ENCODE measurements at regions not wholly inside any gene's neighbourhood (a gene's known extent, or its start where the extent isn't known, plus 50 kb on each side); places are given as distances from the start of the nearest gene placed in this dataset.

DNA sequence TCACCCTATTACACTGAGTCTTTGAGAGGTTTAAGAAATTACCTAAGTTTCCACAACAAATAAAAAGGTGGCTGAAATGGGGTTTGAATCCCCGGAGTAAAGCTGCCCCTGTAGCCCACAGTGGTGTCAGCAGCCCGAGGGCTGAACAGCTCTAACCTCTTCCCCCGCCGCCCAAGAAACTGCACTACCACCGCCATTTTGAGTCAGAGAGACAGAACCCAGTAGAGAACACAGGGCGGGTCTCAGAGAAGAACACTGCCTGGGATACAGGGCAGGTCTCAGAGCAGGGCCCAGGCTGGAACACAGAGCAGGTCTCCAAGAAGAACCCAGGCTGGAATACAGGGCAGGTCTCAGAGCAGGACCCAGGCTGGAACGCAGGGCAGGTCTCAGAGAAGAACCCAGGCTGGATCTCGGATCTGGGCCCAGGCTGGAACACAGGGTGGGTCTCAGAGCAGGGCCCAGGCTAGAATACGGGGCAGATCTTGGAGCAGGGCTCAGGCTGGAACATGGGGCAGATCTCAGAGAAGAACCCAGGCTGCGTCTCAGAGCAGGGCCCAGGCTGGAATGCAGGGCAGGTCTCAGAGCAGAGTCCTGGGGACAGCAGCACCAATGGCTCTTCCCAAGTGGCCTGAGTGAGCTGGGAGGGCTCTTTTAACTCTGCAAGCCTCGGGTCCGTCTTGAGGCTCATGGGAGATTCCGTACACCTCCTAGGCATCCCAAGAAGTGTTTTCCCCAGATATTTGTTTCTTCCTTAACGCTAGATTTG lies 85.9 kb upstream of the LANCL2 start:
- TF ChIP-seq, protein P1, sequence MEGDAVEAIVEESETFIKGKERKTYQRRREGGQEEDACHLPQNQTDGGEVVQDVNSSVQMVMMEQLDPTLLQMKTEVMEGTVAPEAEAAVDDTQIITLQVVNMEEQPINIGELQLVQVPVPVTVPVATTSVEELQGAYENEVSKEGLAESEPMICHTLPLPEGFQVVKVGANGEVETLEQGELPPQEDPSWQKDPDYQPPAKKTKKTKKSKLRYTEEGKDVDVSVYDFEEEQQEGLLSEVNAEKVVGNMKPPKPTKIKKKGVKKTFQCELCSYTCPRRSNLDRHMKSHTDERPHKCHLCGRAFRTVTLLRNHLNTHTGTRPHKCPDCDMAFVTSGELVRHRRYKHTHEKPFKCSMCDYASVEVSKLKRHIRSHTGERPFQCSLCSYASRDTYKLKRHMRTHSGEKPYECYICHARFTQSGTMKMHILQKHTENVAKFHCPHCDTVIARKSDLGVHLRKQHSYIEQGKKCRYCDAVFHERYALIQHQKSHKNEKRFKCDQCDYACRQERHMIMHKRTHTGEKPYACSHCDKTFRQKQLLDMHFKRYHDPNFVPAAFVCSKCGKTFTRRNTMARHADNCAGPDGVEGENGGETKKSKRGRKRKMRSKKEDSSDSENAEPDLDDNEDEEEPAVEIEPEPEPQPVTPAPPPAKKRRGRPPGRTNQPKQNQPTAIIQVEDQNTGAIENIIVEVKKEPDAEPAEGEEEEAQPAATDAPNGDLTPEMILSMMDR (IDR thresholded peaks at IDR 0.05) = no peak
- TF ChIP-seq POLR2AphosphoS5 (IDR thresholded peaks at IDR 0.05) = no peak
